Liver (tissue), 8 donors: ENCODE measurements at regions not wholly inside any gene's neighbourhood (a gene's known extent, or its start where the extent isn't known, plus 50 kb on each side); places are given as distances from the start of the nearest gene placed in this dataset.
A peak's percentile ranks its signal among the peaks of the same experiment; 100 is the strongest.

ENCODE experiments used
- DNase-seq: peaks from one replicate; pipeline ENCODE4 v3.0.0-alpha.2; 2017; ENCODE audit warnings: low spot score
- H3K27ac ChIP-seq, 2 donors: one replicate each; pipeline ENCODE4 v1.7.0; 2013; ENCODE audit warnings: inconsistent platforms in 2 of 2, low read length in 2 of 2, control low read depth in 1 of 2, low read depth in 1 of 2, mild to moderate bottlenecking in 1 of 2
- H3K27me3 ChIP-seq, 4 donors: one replicate each; pipeline versions ENCODE4 v1.6.1 to v1.7.0; 2013; ENCODE audit warnings: low read length in 3 of 4, inconsistent platforms in 1 of 4, mild to moderate bottlenecking in 1 of 4, moderate library complexity in 1 of 4; ENCODE audit not compliant: control insufficient read depth in 4 of 4, insufficient read depth in 4 of 4
- H3K36me3 ChIP-seq, 4 donors: one replicate each; pipeline versions ENCODE4 v1.6.1 to v1.7.0; 2013; ENCODE audit warnings: low read length in 3 of 4, mild to moderate bottlenecking in 3 of 4, low read depth in 1 of 4, moderate library complexity in 1 of 4; ENCODE audit not compliant: control insufficient read depth in 4 of 4, insufficient read depth in 3 of 4
- H3K4me1 ChIP-seq, 4 donors: one replicate each; pipeline versions ENCODE4 v1.6.1 to v1.7.0; 2013; ENCODE audit warnings: low read length in 3 of 4, mild to moderate bottlenecking in 3 of 4, moderate library complexity in 1 of 4; ENCODE audit not compliant: control insufficient read depth in 4 of 4, insufficient read depth in 4 of 4
- H3K4me3 ChIP-seq, 3 donors: one replicate each; pipeline versions ENCODE4 v1.6.1 to v1.7.0; 2013; ENCODE audit warnings: low read length in 3 of 3, control low read depth in 1 of 3, low read depth in 1 of 3, mild to moderate bottlenecking in 1 of 3
- H3K9ac ChIP-seq, 2 donors: one replicate each; pipeline ENCODE4 v1.7.0; 2013; ENCODE audit warnings: low read length in 2 of 2, mild to moderate bottlenecking in 2 of 2, moderate library complexity in 2 of 2, control low read depth in 1 of 2, low read depth in 1 of 2
- H3K9me3 ChIP-seq, 4 donors: one replicate each; pipeline versions ENCODE4 v1.6.1 to v1.7.0; 2013; ENCODE audit warnings: low read length in 3 of 4; ENCODE audit not compliant: control insufficient read depth in 4 of 4
- CTCF ChIP-seq: fragments of 150-350 bp; IDR thresholded peaks from 2 replicates; pipeline ENCODE4 v1.5.1; 2017; ENCODE audit warnings: improper control_type of control experiment, low read depth, low read length; ENCODE audit not compliant: missing input control
- EGR1 ChIP-seq, 2 donors: IDR thresholded peaks; 2 replicates each; pipeline ENCODE4 v1.6.1; 2016 to 2018; ENCODE audit warnings: antibody characterized with exemption in 2 of 2, low read depth in 2 of 2
- FOXA1 ChIP-seq: IDR thresholded peaks from 2 replicates; pipeline ENCODE4 v1.6.1; 2016; ENCODE audit warnings: antibody characterized with exemption
- FOXA2 ChIP-seq: IDR thresholded peaks from 2 replicates; pipeline ENCODE4 v1.6.1; 2016; ENCODE audit warnings: antibody characterized with exemption
- GABPA ChIP-seq, 2 donors: IDR thresholded peaks in 1 of 2; conservative IDR thresholded peaks in 1 of 2; 2 replicates each; pipeline ENCODE4 v1.6.1; 2016; ENCODE audit warnings: antibody characterized with exemption in 2 of 2, mild to moderate bottlenecking in 1 of 2, moderate library complexity in 1 of 2
- HNF4A ChIP-seq, 2 donors: conservative IDR thresholded peaks; 2 replicates each; pipeline ENCODE4 v1.6.1; 2016; ENCODE audit warnings: antibody characterized with exemption in 2 of 2, mild to moderate bottlenecking in 2 of 2
- HNF4G ChIP-seq: IDR thresholded peaks from 2 replicates; pipeline ENCODE4 v1.6.1; 2016; ENCODE audit warnings: antibody characterized with exemption
- JUND ChIP-seq, 2 donors: IDR thresholded peaks; 2 replicates each; pipeline ENCODE4 v1.6.1; 2016; ENCODE audit warnings: antibody characterized with exemption in 2 of 2
- NR2F2 ChIP-seq: IDR thresholded peaks from 2 replicates; pipeline ENCODE4 v1.6.1; 2016; ENCODE audit warnings: antibody characterized with exemption
- RAD21 ChIP-seq, 2 donors: IDR thresholded peaks; 2 replicates each; pipeline ENCODE4 v1.6.1; 2016; ENCODE audit warnings: antibody characterized with exemption in 2 of 2, mild to moderate bottlenecking in 2 of 2
- REST ChIP-seq: IDR thresholded peaks from 2 replicates; pipeline ENCODE4 v1.6.1; 2016; ENCODE audit warnings: antibody characterized with exemption, mild to moderate bottlenecking
- TAF1 ChIP-seq: conservative IDR thresholded peaks from 2 replicates; pipeline ENCODE4 v1.6.1; 2016; ENCODE audit warnings: antibody characterized with exemption, mild to moderate bottlenecking
- YY1 ChIP-seq: IDR thresholded peaks from 2 replicates; pipeline ENCODE4 v1.6.1; 2016; ENCODE audit warnings: antibody characterized with exemption, mild to moderate bottlenecking
- WGBS: extraction: QIAGEN DNeasy Blood & Tissue Kit; methylation state at CpG from one replicate; pipeline ENCODE4 v1.1.7; 2013; 5-methylcytosine and 5-hydroxymethylcytosine counted together
- TF ChIP-seq, protein P1 (sequence below): IDR thresholded peaks from 2 replicates; pipeline ENCODE4 v1.6.1; 2016; ENCODE audit warnings: antibody characterized with exemption
- TF ChIP-seq, protein P2 (sequence below): IDR thresholded peaks from 2 replicates; pipeline ENCODE4 v1.6.1; 2016; ENCODE audit warnings: antibody characterized with exemption
- TF ChIP-seq, protein P3 (sequence below): IDR thresholded peaks from 2 replicates; pipeline ENCODE4 v1.6.1; 2016; ENCODE audit warnings: antibody characterized with exemption
- donor health status: healthy.
- donor health status: healthy.
- donor health status: healthy.
- donor health status: healthy.
- donor health status: healthy.

GRCh38 chr6:45775026-45775697, 240.5 kb downstream of the CLIC5 start (continued):
- TF ChIP-seq REST (no peak), GABPA (IDR thresholded peaks at IDR 0.05 in 1 of 2, conservative IDR thresholded peaks at IDR 0.05 in 1 of 2) (no peak), EGR1 (IDR thresholded peaks at IDR 0.05; ENCODE audit: low read depth in 2 of 2) (no peak)
- TF ChIP-seq, protein P1, sequence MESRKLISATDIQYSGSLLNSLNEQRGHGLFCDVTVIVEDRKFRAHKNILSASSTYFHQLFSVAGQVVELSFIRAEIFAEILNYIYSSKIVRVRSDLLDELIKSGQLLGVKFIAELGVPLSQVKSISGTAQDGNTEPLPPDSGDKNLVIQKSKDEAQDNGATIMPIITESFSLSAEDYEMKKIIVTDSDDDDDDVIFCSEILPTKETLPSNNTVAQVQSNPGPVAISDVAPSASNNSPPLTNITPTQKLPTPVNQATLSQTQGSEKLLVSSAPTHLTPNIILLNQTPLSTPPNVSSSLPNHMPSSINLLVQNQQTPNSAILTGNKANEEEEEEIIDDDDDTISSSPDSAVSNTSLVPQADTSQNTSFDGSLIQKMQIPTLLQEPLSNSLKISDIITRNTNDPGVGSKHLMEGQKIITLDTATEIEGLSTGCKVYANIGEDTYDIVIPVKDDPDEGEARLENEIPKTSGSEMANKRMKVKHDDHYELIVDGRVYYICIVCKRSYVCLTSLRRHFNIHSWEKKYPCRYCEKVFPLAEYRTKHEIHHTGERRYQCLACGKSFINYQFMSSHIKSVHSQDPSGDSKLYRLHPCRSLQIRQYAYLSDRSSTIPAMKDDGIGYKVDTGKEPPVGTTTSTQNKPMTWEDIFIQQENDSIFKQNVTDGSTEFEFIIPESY: peak; percentile 21

- Histone ChIP-seq H3K4me1 (peaks cover 0 to 10% (median 1%) of the 10 kb centered on the region in 4 donors), H3K9ac (no peak overlapping the region), H3K27ac (no peak overlapping the region), H3K4me3 (no peak overlapping the region), H3K27me3 (no peaks in the 10 kb centered on the region), H3K36me3 (no peaks in the 10 kb centered on the region), H3K9me3 (peaks cover 0 to 8% (median 0%) of the 10 kb centered on the region in 4 donors)
- no peak for DNase-seq
- TF ChIP-seq HNF4G (no peak), JUND (IDR thresholded peaks at IDR 0.05) (no peak), HNF4A (conservative IDR thresholded peaks at IDR 0.05) (no peak), FOXA1 (no peak), GABPA (IDR thresholded peaks at IDR 0.05 in 1 of 2, conservative IDR thresholded peaks at IDR 0.05 in 1 of 2) (no peak), CTCF (no peak), RAD21 (IDR thresholded peaks at IDR 0.05) (no peak), FOXA2 (no peak), NR2F2 (no peak)
- 82% methylated on average over 3 of the region's 3 CpGs for WGBS
These were observed 241.8 kb downstream of the CLIC5 start for GRCh38 chr6:45773906-45774305.

- no peak for DNase-seq
- H3K27me3 ChIP-seq: no peaks in the 10 kb centered on the region
- H3K27ac ChIP-seq: no peak overlapping the region
- H3K36me3 ChIP-seq: no peaks in the 10 kb centered on the region
- WGBS: 82% methylated on average over 6 of the region's 6 CpGs
- H3K4me3 ChIP-seq: no peak overlapping the region
- no peak overlapping the region for H3K9ac ChIP-seq
- peaks cover 0 to 8% (median 0%) of the 10 kb centered on the region in 4 donors for H3K9me3 ChIP-seq
- H3K4me1 ChIP-seq: peaks cover 0 to 10% (median 1%) of the 10 kb centered on the region in 4 donors
- TF ChIP-seq FOXA1 (no peak), JUND (IDR thresholded peaks at IDR 0.05) (no peak), YY1 (no peak), REST (no peak), RAD21 (IDR thresholded peaks at IDR 0.05) (no peak), TAF1 (no peak), HNF4A (conservative IDR thresholded peaks at IDR 0.05) (no peak), HNF4G (no peak)
- TF ChIP-seq, protein P2, sequence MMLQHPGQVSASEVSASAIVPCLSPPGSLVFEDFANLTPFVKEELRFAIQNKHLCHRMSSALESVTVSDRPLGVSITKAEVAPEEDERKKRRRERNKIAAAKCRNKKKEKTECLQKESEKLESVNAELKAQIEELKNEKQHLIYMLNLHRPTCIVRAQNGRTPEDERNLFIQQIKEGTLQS: no peak
- TF ChIP-seq, protein P3, sequence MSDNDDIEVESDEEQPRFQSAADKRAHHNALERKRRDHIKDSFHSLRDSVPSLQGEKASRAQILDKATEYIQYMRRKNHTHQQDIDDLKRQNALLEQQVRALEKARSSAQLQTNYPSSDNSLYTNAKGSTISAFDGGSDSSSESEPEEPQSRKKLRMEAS: no peak
These were observed 242.7 kb downstream of the CLIC5 start for GRCh38 chr6:45772886-45773495.
